ENCODE measurements at regions not wholly inside any gene's neighbourhood (a gene's known extent, or its start where the extent isn't known, plus 50 kb on each side); places are given as distances from the start of the nearest gene placed in this dataset.

GRCh38 chr3:17910922-17911321 is 168.5 kb upstream of the TBC1D5 start:
- no peak overlapping the region for H3K27ac ChIP-seq (ENCODE audit: low read depth, low read length)
- no peak overlapping the region for H3K4me3 ChIP-seq (ENCODE audit: low read length)
- peaks cover 30% of the 10 kb centered on the region for H3K4me1 ChIP-seq (ENCODE audit: control insufficient read depth, low read length)
- H3K27me3 ChIP-seq (ENCODE audit: control insufficient read depth, low read length): no peaks in the 10 kb centered on the region
- H3K9me3 ChIP-seq (ENCODE audit: control insufficient read depth, insufficient read depth, low read length): no peaks in the 10 kb centered on the region
- H3K36me3 ChIP-seq (ENCODE audit: control insufficient read depth, low read length): no peaks in the 10 kb centered on the region
- H3K9me2 ChIP-seq (replicated peaks; ENCODE audit: control insufficient read depth, low read length): no peaks in the 10 kb centered on the region
- TF ChIP-seq, protein P1, sequence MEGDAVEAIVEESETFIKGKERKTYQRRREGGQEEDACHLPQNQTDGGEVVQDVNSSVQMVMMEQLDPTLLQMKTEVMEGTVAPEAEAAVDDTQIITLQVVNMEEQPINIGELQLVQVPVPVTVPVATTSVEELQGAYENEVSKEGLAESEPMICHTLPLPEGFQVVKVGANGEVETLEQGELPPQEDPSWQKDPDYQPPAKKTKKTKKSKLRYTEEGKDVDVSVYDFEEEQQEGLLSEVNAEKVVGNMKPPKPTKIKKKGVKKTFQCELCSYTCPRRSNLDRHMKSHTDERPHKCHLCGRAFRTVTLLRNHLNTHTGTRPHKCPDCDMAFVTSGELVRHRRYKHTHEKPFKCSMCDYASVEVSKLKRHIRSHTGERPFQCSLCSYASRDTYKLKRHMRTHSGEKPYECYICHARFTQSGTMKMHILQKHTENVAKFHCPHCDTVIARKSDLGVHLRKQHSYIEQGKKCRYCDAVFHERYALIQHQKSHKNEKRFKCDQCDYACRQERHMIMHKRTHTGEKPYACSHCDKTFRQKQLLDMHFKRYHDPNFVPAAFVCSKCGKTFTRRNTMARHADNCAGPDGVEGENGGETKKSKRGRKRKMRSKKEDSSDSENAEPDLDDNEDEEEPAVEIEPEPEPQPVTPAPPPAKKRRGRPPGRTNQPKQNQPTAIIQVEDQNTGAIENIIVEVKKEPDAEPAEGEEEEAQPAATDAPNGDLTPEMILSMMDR (IDR thresholded peaks at IDR 0.05; ENCODE audit: low read depth, low read length, poor library complexity, severe bottlenecking): no peak
- TF ChIP-seq EZH2phosphoT487 (IDR thresholded peaks at IDR 0.05; ENCODE audit: borderline replicate concordance, low read length): no peak
- no peaks in the 10 kb centered on the region for H3F3A ChIP-seq (ENCODE audit: control insufficient read depth, insufficient read depth)
- H3K4me2 ChIP-seq (ENCODE audit: low read length): no peak overlapping the region
- H3K79me2 ChIP-seq (ENCODE audit: control insufficient read depth, low read length): no peaks in the 10 kb centered on the region
- no peaks in the 10 kb centered on the region for H4K20me1 ChIP-seq (ENCODE audit: control insufficient read depth, insufficient read depth, low read depth, low read length)

- Histone ChIP-seq H4K20me1 (ENCODE audit: control insufficient read depth, insufficient read depth, low read depth, low read length) (no peaks in the 10 kb centered on the region), H3K79me2 (ENCODE audit: control insufficient read depth, low read length) (no peaks in the 10 kb centered on the region), H3K4me3 (ENCODE audit: low read length) (no peak overlapping the region), H3F3A (ENCODE audit: control insufficient read depth, insufficient read depth) (no peaks in the 10 kb centered on the region), H3K27me3 (ENCODE audit: control insufficient read depth, low read length) (no peaks in the 10 kb centered on the region), H3K4me2 (ENCODE audit: low read length) (no peak overlapping the region), H3K9me3 (ENCODE audit: control insufficient read depth, insufficient read depth, low read length) (no peaks in the 10 kb centered on the region), H3K4me1 (ENCODE audit: control insufficient read depth, low read length) (peaks cover 30% of the 10 kb centered on the region), H3K36me3 (ENCODE audit: control insufficient read depth, low read length) (no peaks in the 10 kb centered on the region), H3K27ac (ENCODE audit: low read depth, low read length) (no peak overlapping the region), H3K9me2 (replicated peaks; ENCODE audit: control insufficient read depth, low read length) (no peaks in the 10 kb centered on the region)
- no peak for TF ChIP-seq EZH2phosphoT487 (IDR thresholded peaks at IDR 0.05; ENCODE audit: borderline replicate concordance, low read length)
- TF ChIP-seq, protein P1 (IDR thresholded peaks at IDR 0.05; ENCODE audit: low read depth, low read length, poor library complexity, severe bottlenecking): no peak
Measured at GRCh38 chr3:17909714-17910113, 167.3 kb upstream of the TBC1D5 start.

GRCh38 chr3:17908399-17909191 is 166.2 kb upstream of the TBC1D5 start:
- TF ChIP-seq, protein P1 (IDR thresholded peaks at IDR 0.05; ENCODE audit: low read depth, low read length, poor library complexity, severe bottlenecking): no peak
- TF ChIP-seq EZH2phosphoT487 (IDR thresholded peaks at IDR 0.05; ENCODE audit: borderline replicate concordance, low read length): no peak

More at GRCh38 chr3:17908399-17909191, 166.2 kb upstream of the TBC1D5 start:
- H3K9me2 ChIP-seq (replicated peaks; ENCODE audit: control insufficient read depth, low read length): no peaks in the 10 kb centered on the region
- no peaks in the 10 kb centered on the region for H3K27me3 ChIP-seq (ENCODE audit: control insufficient read depth, low read length)
- H3K27ac ChIP-seq (ENCODE audit: low read depth, low read length): no peak overlapping the region
- H4K20me1 ChIP-seq (ENCODE audit: control insufficient read depth, insufficient read depth, low read depth, low read length): no peaks in the 10 kb centered on the region
- no peaks in the 10 kb centered on the region for H3F3A ChIP-seq (ENCODE audit: control insufficient read depth, insufficient read depth)
- no peaks in the 10 kb centered on the region for H3K36me3 ChIP-seq (ENCODE audit: control insufficient read depth, low read length)
- no peak overlapping the region for H3K4me2 ChIP-seq (ENCODE audit: low read length)
- H3K4me1 ChIP-seq (ENCODE audit: control insufficient read depth, low read length): peaks cover 30% of the 10 kb centered on the region
- H3K4me3 ChIP-seq (ENCODE audit: low read length): no peak overlapping the region
- no peaks in the 10 kb centered on the region for H3K9me3 ChIP-seq (ENCODE audit: control insufficient read depth, insufficient read depth, low read length)
- no peaks in the 10 kb centered on the region for H3K79me2 ChIP-seq (ENCODE audit: control insufficient read depth, low read length)
